K562 (cell line): ENCODE measurements at regions not wholly inside any gene's neighbourhood (a gene's known extent, or its start where the extent isn't known, plus 50 kb on each side); places are given as distances from the start of the nearest gene placed in this dataset.

Experiments
- AFF4 ChIP-seq: sonication (generic); formaldehyde crosslinking; IDR thresholded peaks from 2 replicates; pipeline ENCODE4 v1.8.0; 2023; ENCODE audit warnings: mild to moderate bottlenecking, missing genetic modification reagents
- CBX1 ChIP-seq: sonication (generic); IDR thresholded peaks from 2 replicates; pipeline ENCODE4 v1.6.1; 2016; ENCODE audit warnings: antibody characterized with exemption, low read depth, mild to moderate bottlenecking
- DACH1 ChIP-seq: fragments of 450-650 bp; IDR thresholded peaks from 2 replicates; pipeline ENCODE4 v1.6.1; 2018; ENCODE audit not compliant: partially characterized antibody
- HDAC8 ChIP-seq: fragments of 450-650 bp; IDR thresholded peaks from 2 replicates; pipeline ENCODE4 v1.6.1; 2016; ENCODE audit warnings: mild to moderate bottlenecking, missing genetic modification characterization, moderate library complexity, missing compliant biosample characterization
- SLC30A9 ChIP-seq: fragments of 250-450 bp; sonication (Bioruptor Pico); IDR thresholded peaks from 2 replicates; pipeline ENCODE4 v1.8.0; 2022; ENCODE audit warnings: mild to moderate bottlenecking, moderate library complexity
- TSHZ1 ChIP-seq: fragments of 250-450 bp; sonication (Bioruptor Pico); IDR thresholded peaks from 2 replicates; pipeline ENCODE4 v1.4.0; 2020; ENCODE audit warnings: mild to moderate bottlenecking, moderate library complexity
- ZBTB5 ChIP-seq: fragments of 450-650 bp; IDR thresholded peaks from 2 replicates; pipeline ENCODE4 v1.6.1; 2017; ENCODE audit warnings: antibody characterized with exemption
- ZBTB7A ChIP-seq: IDR thresholded peaks from 2 replicates; pipeline ENCODE4 v1.6.1; 2011; ENCODE audit warnings: low read depth, mild to moderate bottlenecking, low read length, moderate library complexity, borderline replicate concordance; ENCODE audit not compliant: control insufficient read depth

- TF ChIP-seq SLC30A9 (CRISPR knock-in tag) = no peak
- TF ChIP-seq CBX1 = no peak
- TF ChIP-seq AFF4 (CRISPR knock-in tag) = no peak
- TF ChIP-seq DACH1 = no peak
- TF ChIP-seq TSHZ1 = no peak
- TF ChIP-seq ZBTB5 = no peak
- no peak for TF ChIP-seq HDAC8 (tag)
- TF ChIP-seq ZBTB7A = no peak
These were observed 1419.1 kb downstream of the UQCRFS1 start (continued) for GRCh38 chr19:27793644-27794493.
